ENCODE measurements at regions not wholly inside any gene's neighbourhood (a gene's known extent, or its start where the extent isn't known, plus 50 kb on each side); places are given as distances from the start of the nearest gene placed in this dataset.

GRCh38 chr7:46707973-46708372 lies 786.9 kb upstream of the IGFBP3 start:
- TF ChIP-seq CTCF (conservative IDR thresholded peaks at IDR 0.05; ENCODE audit: low read depth, low read length): no peak
- no peak for DNase-seq (ENCODE audit: low read depth)
- H3K4me3 ChIP-seq (ENCODE audit: low read length): no peak overlapping the region

- no peak for TF ChIP-seq CTCF (conservative IDR thresholded peaks at IDR 0.05; ENCODE audit: low read depth, low read length)
- H3K4me3 ChIP-seq (ENCODE audit: low read length): no peak overlapping the region
- DNase-seq (ENCODE audit: low read depth): peak; percentile 55
Observed at GRCh38 chr7:46705386-46706255, 784.5 kb upstream of the IGFBP3 start.

- TF ChIP-seq CTCF (conservative IDR thresholded peaks at IDR 0.05; ENCODE audit: low read depth, low read length): no peak
- H3K4me3 ChIP-seq (ENCODE audit: low read length): no peak overlapping the region
- DNase-seq (ENCODE audit: low read depth): no peak
Observed at GRCh38 chr7:46696741-46697140, 775.7 kb upstream of the IGFBP3 start.

- TF ChIP-seq CTCF (conservative IDR thresholded peaks at IDR 0.05; ENCODE audit: low read depth, low read length): peak; percentile 29
- no peak for DNase-seq (ENCODE audit: low read depth)
- H3K4me3 ChIP-seq (ENCODE audit: low read length): no peak overlapping the region
Observed at GRCh38 chr7:46695051-46695708, 774.1 kb upstream of the IGFBP3 start.

GRCh38 chr7:46694058-46694457 lies 773.0 kb upstream of the IGFBP3 start:
- no peak for TF ChIP-seq CTCF (conservative IDR thresholded peaks at IDR 0.05; ENCODE audit: low read depth, low read length)
- H3K4me3 ChIP-seq (ENCODE audit: low read length): no peak overlapping the region
- no peak for DNase-seq (ENCODE audit: low read depth)

GRCh38 chr7:46687203-46687602 lies 766.1 kb upstream of the IGFBP3 start:
- no peak for TF ChIP-seq CTCF (conservative IDR thresholded peaks at IDR 0.05; ENCODE audit: low read depth, low read length)
- no peak overlapping the region for H3K4me3 ChIP-seq (ENCODE audit: low read length)
- DNase-seq (ENCODE audit: low read depth): no peak

GRCh38 chr7:46685051-46685450 lies 764.0 kb upstream of the IGFBP3 start:
- peak; percentile 28 for TF ChIP-seq CTCF (conservative IDR thresholded peaks at IDR 0.05; ENCODE audit: low read depth, low read length)
- no peak overlapping the region for H3K4me3 ChIP-seq (ENCODE audit: low read length)
- no peak for DNase-seq (ENCODE audit: low read depth)

All from retinal pigment epithelial cell (primary cell).